ENCODE measurements at regions not wholly inside any gene's neighbourhood (a gene's known extent, or its start where the extent isn't known, plus 50 kb on each side); places are given as distances from the start of the nearest gene placed in this dataset.

- Histone ChIP-seq H3K4me1 (peaks cover 0 to 25% (median 8%) of the 10 kb centered on the region in 4 donors), H3K27me3 (no peaks in the 10 kb centered on the region), H3K36me3 (no peaks in the 10 kb centered on the region), H3K9me3 (no peaks in the 10 kb centered on the region), H3K27ac (peak overlapping the region; percentile 85 to 100 (median 99)), H3K4me3 (peak overlapping the region in 1 of 3 donors; percentile 5)
- intact Hi-C loops (cut with DNase I): no loop called here
- ATAC-seq (no peak), DNase-seq (peak in 1 of 3 donors; percentile 51)
- no peak for TF ChIP-seq POLR2A (IDR thresholded peaks at IDR 0.05)
- 77% methylated on average over 8 of the region's 18 CpGs for WGBS (ENCODE audit: insufficient coverage, low coverage, low lambda C conversion rate, missing lambda C conversion rate)
Observed at GRCh38 chr6:156718647-156719394, 58.4 kb upstream of the ARID1B start.

DNA sequence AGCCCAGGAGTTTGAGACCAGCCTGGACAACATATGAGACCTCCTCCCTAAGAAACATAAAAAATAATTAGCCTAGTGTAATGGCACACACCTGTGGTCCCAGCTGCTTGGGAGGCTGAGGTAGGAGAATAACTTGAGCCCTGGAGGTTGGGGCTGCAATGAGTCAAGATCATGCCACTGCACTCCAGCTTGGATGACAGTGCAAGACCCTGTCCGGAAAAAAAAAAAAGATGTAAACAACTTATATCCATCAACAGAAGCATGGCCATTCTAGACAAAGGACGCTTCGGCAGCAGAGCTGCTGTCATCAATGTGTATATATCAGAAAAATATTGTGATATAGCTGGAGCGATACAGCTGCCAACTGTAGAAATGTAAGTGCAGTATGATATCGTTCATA, 59.6 kb upstream of the ARID1B start:
- WGBS (ENCODE audit: insufficient coverage, low coverage, low lambda C conversion rate, missing lambda C conversion rate): 91% methylated on average over 5 of the region's 5 CpGs
- H3K27ac ChIP-seq: no peak overlapping the region
- TF ChIP-seq, protein P1, sequence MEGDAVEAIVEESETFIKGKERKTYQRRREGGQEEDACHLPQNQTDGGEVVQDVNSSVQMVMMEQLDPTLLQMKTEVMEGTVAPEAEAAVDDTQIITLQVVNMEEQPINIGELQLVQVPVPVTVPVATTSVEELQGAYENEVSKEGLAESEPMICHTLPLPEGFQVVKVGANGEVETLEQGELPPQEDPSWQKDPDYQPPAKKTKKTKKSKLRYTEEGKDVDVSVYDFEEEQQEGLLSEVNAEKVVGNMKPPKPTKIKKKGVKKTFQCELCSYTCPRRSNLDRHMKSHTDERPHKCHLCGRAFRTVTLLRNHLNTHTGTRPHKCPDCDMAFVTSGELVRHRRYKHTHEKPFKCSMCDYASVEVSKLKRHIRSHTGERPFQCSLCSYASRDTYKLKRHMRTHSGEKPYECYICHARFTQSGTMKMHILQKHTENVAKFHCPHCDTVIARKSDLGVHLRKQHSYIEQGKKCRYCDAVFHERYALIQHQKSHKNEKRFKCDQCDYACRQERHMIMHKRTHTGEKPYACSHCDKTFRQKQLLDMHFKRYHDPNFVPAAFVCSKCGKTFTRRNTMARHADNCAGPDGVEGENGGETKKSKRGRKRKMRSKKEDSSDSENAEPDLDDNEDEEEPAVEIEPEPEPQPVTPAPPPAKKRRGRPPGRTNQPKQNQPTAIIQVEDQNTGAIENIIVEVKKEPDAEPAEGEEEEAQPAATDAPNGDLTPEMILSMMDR (IDR thresholded peaks at IDR 0.05): no peak
- TF ChIP-seq POLR2A (IDR thresholded peaks at IDR 0.05): no peak

GRCh38 chr6:156715839-156716238, 61.3 kb upstream of the ARID1B start:
- Histone ChIP-seq H3K4me3 (no peak overlapping the region), H3K9me3 (no peaks in the 10 kb centered on the region), H3K27me3 (no peaks in the 10 kb centered on the region), H3K4me1 (peaks cover 0 to 14% (median 5%) of the 10 kb centered on the region in 4 donors), H3K27ac (no peak overlapping the region), H3K36me3 (no peaks in the 10 kb centered on the region)
- intact Hi-C loops (cut with DNase I): no loop called here
- no peak for DNase-seq
- TF ChIP-seq POLR2A (IDR thresholded peaks at IDR 0.05): no peak
- TF ChIP-seq, protein P1 (IDR thresholded peaks at IDR 0.05): no peak
- WGBS (ENCODE audit: insufficient coverage, low coverage, low lambda C conversion rate, missing lambda C conversion rate): 66% methylated on average over 5 of the region's 5 CpGs
- ATAC-seq: no peak

More for the DNA sequence above, 59.6 kb upstream of the ARID1B start:
- no peak for ATAC-seq
- Histone ChIP-seq H3K4me1 (peaks cover 0 to 25% (median 8%) of the 10 kb centered on the region in 4 donors), H3K9me3 (no peaks in the 10 kb centered on the region), H3K27me3 (no peaks in the 10 kb centered on the region), H3K36me3 (no peaks in the 10 kb centered on the region), H3K4me3 (no peak overlapping the region)
- intact Hi-C loops (cut with DNase I): no loop called here
- DNase-seq: no peak

DNA sequence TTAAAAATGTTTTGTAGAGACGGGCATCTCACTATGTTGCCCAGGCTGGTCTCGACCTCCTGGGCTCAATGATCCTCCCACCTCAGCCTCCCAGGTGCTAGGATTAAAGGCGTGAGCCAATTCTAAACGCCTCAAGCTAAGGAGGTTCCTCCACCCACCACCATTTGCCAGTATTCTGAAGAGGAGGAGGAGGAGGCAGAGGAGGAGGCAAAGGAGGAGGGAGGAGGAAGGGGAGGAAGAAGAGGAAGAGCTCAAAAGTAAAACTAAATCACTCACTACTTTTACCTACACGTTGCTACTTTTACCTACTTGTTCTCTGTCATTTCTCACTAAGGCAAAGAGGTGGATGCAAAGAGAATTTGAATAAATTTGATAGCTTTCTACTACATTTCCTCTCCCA, 63.6 kb upstream of the ARID1B start:
- Histone ChIP-seq H3K4me1 (no peaks in the 10 kb centered on the region), H3K36me3 (no peaks in the 10 kb centered on the region), H3K9me3 (no peaks in the 10 kb centered on the region), H3K27ac (no peak overlapping the region), H3K4me3 (no peak overlapping the region), H3K27me3 (no peaks in the 10 kb centered on the region)
- intact Hi-C loops (cut with DNase I): no loop called here
- ATAC-seq (no peak), DNase-seq (no peak)
- 83% methylated on average over 5 of the region's 5 CpGs for WGBS (ENCODE audit: insufficient coverage, low coverage, low lambda C conversion rate, missing lambda C conversion rate)
- TF ChIP-seq, protein P1 (IDR thresholded peaks at IDR 0.05): no peak
- no peak for TF ChIP-seq POLR2A (IDR thresholded peaks at IDR 0.05)

DNA sequence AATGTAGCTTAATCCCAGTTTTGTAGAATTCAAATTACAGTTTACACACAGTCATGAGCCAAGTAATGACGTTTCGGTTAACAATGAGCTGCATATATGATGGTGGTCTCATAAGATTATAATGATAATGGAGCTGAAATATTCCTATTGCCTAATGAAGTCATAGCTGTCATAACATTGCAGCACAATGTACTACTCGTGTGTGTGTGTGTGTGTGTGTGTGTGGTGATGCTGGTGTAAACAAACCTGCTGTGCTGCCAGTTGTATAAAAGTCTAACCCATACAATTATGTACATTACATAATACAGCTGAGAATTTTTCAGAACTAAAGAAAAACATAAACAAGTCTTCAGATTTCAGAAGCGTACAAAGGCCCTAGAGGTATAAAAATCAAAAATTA, 66.7 kb upstream of the ARID1B start:
- Histone ChIP-seq H3K4me1 (no peaks in the 10 kb centered on the region), H3K4me3 (no peak overlapping the region), H3K36me3 (no peaks in the 10 kb centered on the region), H3K9me3 (no peaks in the 10 kb centered on the region), H3K27me3 (no peaks in the 10 kb centered on the region), H3K27ac (no peak overlapping the region)
- DNase-seq: no peak
- WGBS (ENCODE audit: insufficient coverage, low coverage, low lambda C conversion rate, missing lambda C conversion rate): 63% methylated on average over 4 of the region's 4 CpGs
- intact Hi-C loops (cut with DNase I): no loop called here
- ATAC-seq: no peak
- TF ChIP-seq POLR2A (IDR thresholded peaks at IDR 0.05): no peak
- TF ChIP-seq, protein P1 (IDR thresholded peaks at IDR 0.05): no peak
